Endothelial cell of hepatic sinusoid (primary cell): ENCODE measurements at regions not wholly inside any gene's neighbourhood (a gene's known extent, or its start where the extent isn't known, plus 50 kb on each side); places are given as distances from the start of the nearest gene placed in this dataset.

Source experiments
- in situ Hi-C: cut with HindIII; loops from 2 replicates; pipeline ENCODE4 v1.10.0; 2017; ENCODE audit warnings: low sequenced_read_pairs

- in situ Hi-C loops, result no loop called here
Measured at GRCh38 chr3:144200004-144200403, 228.4 kb downstream of the DIPK2A start.

DNA sequence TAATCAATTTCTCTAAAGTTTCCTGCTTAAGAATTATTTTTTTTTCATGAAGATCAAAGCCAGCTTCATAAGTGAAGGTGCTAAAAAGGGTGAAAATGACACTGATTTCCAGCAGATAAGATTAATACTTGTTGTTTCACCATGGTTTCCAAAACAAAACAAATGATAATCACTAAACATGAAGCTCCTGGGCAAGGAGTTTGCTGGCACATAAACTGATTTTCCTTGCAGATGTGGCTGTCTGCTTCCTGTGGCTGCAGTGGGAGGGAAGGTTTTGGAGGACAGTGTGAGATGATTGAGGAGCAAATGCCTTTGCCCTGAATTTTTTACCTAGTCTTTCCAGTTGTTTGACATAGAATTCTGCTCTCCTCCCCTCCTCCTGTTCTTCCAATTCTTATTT is 228.8 kb downstream of the DIPK2A start:
- in situ Hi-C loops, result no loop called here

- in situ Hi-C loops, result no loop called here
Measured at GRCh38 chr3:144221761-144222160, 250.1 kb downstream of the DIPK2A start.

DNA sequence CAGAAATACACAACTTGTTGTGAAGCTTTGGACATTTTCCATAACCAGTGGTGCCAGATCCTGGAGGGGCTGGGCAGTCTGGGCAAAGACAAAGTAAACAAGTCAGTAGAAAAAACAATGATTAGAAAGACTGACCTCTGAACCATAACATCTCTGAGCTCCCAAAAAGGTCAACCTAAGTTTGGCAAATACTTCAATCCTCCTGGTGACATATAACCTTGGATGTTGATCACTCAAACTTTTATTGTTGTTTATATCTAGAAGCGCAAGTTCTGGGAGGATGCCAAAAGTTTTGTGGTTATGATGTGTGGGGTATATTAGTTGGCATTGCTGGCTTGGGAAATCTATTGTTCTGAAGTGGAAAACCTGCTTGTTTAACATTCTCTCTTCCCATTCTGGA is 257.7 kb downstream of the DIPK2A start:
- in situ Hi-C loops, result no loop called here

GRCh38 chr3:144229953-144230352 is 258.3 kb downstream of the DIPK2A start:
- in situ Hi-C loops, result no loop called here

- in situ Hi-C loops, result no loop called here
Measured at GRCh38 chr3:144235489-144235888, 263.9 kb downstream of the DIPK2A start.

GRCh38 chr3:144237351-144237750 is 265.7 kb downstream of the DIPK2A start:
- in situ Hi-C loops, result no loop called here

DNA sequence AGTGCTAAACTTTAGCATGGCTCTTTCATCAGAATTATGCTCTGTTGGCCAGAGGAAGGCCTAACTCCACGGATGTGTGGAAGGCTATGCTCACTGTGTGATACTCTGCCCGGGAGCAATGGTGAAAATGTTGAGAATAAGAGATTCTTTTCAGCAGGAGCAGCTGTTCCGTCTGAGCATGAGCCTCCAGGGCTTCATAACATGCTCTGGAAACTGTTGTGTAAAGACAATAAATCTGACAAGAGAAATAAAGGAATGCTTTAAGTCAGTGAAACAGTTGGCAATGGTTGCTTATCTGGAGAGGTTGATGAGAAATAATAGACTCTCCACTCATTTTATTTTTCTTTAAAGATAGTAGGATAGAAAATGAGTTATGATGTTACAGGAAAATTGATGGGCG is 269.8 kb downstream of the DIPK2A start:
- in situ Hi-C loops, result no loop called here

DNA sequence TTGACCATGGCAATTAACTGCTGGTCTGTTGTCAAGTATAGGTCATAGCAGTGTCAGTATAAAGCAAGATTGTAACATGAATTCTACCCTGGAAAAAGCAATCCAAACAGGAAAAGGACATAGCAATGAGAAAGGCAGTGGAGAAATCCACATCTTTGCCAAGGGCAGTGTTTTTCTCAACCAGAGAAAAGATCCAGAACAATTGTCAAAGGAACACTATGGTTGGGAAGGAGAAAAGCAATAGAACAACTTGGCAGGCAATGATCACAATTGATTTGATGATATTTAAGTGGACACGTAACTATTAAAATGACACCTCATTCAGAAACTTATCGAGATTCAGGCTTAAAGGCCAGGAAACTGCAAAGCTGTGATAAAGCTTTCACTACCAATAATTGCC is 271.1 kb downstream of the DIPK2A start:
- in situ Hi-C loops, result no loop called here

- in situ Hi-C loops, result no loop called here
Measured at GRCh38 chr3:144244662-144245061, 273.0 kb downstream of the DIPK2A start.

DNA sequence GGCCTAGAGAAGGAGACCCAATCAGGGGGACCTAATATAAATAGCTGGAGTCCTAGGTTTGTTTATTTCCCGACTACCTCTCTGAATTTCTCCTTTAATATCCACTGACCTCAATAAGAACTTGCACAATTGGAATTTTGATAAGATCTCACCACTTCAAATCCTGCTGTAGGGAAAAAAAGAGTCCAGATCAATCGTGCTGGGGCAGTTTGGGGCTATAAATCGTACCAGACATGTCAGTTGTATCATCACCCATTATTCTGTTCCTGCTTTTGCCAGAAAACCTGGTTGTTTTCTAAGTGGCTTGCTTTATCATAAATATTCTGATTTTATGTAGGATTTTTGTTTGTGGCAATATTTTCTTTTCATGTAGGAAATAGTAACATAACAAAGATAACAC is 281.3 kb downstream of the DIPK2A start:
- in situ Hi-C loops, result no loop called here

DNA sequence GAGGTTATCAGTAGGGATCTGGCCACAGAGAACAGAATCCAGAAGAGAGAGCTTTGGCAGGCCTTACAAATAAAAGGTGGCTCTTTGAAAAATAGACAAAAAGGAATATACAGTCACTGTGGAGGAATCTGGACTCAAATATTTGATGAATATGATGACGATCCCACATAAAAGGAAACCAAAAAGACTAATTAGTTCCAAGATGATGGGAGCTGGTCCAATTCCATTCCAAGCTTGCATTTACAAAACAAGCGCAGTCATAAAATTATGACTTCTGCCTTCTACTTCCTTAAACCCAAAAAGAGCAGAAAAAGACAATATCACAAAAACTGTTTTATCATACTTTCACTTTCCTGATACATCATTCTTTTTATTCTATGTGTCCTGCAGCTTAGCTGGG is 285.8 kb downstream of the DIPK2A start:
- in situ Hi-C loops, result no loop called here

GRCh38 chr3:144259267-144259666 is 287.6 kb downstream of the DIPK2A start:
- in situ Hi-C loops, result no loop called here

DNA sequence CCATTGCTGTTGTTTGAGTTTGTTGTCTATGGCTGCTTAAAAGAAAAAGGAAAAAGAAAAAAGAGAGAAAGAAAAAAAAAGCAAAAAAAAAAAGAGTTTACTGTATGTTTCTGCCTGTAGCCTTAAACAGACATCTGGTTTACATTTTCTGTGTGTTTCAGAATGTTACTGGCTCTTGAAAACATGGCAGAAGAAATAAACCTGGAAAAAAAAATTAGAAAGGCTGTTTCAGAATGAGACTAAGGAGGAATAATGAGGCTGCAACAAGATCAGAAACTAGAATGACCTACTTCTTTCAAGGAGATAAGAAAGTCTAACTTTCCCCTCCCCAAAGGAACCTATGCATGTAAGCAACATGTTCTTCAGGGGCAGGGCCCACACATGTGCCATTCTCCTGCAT is 292.1 kb downstream of the DIPK2A start:
- in situ Hi-C loops, result no loop called here

DNA sequence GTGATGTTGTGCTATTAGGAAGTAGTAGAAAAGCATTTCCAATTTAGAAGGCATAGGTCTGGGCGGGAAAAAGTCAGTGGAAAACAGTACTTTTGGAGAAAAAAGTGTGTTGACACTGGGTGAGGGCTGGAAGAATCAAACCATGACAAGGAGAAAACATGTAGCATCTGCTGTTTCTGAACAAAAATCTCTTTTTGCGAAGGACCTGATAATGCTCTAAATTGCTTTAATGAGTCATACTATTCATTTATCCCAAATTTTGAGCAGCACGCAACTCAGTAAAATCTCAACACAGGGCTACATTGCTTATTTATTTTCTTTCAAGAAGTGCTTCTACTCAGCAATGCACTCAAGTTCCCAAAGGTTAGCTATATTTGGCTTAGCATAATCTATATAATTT is 292.7 kb downstream of the DIPK2A start:
- in situ Hi-C loops, result no loop called here

- in situ Hi-C loops, result no loop called here
Measured at GRCh38 chr3:144264794-144265193, 293.2 kb downstream of the DIPK2A start.

DNA sequence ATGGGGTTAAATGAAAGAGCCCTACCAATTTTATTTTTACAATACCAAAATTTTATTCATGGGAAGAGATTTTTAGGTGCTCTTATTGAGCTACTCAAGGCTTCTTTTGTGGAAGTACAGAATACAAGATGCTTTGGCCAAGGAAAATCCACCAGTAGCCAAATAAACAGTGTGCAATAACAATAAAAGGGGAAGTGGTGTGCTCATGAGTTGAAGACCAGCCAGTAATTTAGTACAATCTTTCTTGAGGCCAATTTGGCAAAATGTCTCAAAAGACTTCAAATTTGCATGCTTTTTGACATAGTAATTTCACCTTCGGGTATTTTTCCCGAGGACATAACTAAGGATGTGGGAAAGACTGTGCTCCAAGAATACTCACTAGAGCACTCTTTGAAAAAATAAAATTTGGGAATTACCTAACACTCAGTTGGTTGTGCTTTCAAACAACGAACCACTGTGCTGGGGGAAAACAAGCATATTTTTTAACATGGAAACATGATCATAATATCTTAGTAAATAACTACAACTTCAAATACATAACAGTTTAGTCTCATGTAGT is 294.0 kb downstream of the DIPK2A start:
- in situ Hi-C loops, result no loop called here

GRCh38 chr3:144270100-144270499 is 298.5 kb downstream of the DIPK2A start:
- in situ Hi-C loops, result no loop called here

- in situ Hi-C loops, result no loop called here
Measured at GRCh38 chr3:144272680-144273079, 301.1 kb downstream of the DIPK2A start.

- in situ Hi-C loops, result no loop called here
Measured at GRCh38 chr3:144273601-144274000, 302.0 kb downstream of the DIPK2A start.

DNA sequence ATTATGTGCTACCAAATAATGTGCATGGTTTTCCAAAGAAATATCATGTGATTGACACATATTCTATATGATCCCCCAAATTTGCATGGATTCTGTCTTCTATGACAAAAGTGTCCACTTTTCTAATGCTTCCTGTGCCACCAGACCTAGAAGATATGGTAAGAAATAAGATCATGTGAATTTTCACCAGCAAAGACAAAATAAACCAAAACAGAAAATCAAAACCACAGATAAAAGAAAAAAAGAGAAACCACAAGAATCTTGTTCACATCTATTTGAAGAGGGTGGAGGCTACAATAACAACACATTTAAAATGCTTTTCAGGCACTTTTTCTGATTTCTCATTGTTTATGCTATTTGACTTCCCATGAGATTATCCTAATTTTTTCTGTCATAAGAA is 303.4 kb downstream of the DIPK2A start:
- in situ Hi-C loops, result no loop called here

DNA sequence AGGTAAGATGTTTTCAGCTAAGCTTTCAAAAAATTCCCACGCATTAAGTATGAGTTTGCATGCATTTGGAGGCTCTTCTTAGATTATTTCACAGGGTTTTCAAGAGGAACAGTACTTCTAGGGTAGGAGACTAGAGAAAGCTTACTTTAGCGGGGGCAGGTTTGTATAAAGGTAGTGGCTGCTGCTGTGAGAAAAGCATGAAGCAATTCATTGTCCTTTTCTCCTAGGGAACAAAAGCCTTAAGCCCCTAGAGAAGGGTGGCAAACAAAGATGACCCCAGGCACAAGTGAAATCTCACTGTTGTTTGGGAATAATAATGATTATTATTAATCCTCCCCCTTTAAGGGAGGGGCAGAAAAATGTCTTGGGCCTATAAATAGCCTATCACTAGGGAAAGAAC is 310.7 kb downstream of the DIPK2A start:
- in situ Hi-C loops, result no loop called here

DNA sequence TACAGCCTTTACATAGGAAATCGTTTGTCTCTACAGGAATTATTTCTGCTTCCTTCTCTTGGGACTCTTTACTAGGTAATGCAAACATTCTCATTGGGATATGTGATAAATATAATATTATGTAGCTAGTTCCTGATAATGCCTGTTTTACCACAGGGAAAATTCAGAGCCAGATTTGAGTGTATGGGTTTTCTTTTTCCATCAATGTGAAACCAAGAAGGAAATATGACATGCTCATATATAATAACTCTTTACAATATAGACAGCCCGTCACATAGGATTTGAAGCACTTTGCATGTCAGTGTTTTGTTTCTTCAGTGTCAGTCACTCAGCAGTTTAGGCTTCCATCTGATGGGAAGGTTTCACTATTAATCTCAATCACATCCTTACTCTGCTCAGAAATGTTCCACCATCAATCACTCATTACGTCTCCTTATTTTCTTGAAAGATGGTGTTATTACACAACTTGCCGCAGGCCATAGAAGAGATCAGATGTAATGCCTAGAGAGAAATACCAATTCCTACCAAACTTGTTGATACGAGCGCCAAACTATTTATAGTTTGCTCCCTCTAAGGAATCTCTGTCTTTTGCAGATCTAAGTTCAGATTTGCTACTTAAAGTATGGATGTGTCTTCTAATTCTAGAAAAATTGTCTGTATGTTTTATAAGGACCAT is 314.8 kb downstream of the DIPK2A start:
- in situ Hi-C loops, result no loop called here
